GM21367 (cell line): ENCODE measurements at regions not wholly inside any gene's neighbourhood (a gene's known extent, or its start where the extent isn't known, plus 50 kb on each side); places are given as distances from the start of the nearest gene placed in this dataset.

Source experiments
- ATAC-seq: cut with Tn5 transposase; IDR thresholded peaks from one replicate; pipeline ENCODE4 v1.9.1; 2021; ENCODE audit not compliant: unreplicated experiment

DNA sequence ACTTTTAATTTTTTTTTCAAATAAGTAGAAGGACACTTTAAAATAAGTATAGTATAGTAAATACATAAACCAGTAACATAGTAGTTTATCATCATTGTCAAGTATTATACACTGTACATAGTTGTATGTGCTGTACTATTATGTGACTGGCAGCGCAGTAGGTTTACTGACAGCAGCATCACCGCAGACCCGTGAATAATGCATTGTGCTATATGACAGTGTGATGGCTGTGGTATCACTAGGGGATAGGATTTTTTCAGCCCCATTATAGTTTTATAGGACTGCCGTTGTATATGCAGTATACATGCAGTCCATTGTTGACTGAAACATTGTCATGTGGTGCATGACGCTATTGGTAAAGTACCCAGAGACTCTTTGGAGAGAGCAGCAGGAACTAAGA is 306.5 kb downstream of the SQOR start:
- no peak for ATAC-seq

DNA sequence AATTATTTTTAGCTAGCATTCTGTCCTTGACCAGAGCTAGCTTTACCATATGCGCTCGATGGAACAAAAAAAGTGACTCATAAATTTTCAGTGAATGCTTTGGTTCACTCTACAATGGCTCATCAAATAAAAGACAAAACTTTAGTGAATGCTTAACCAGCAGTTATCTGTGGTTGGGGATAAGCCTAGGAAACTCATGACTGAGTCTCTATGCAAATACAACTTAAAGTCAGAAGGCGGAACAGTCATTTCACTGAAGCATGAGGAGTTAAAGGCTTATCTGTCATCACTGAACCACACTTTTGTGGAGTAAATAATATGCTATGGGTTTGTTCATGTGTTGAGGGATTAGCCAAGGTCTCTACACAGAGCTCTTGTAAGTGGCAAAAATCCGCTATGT is 308.4 kb downstream of the SQOR start:
- ATAC-seq, result no peak

DNA sequence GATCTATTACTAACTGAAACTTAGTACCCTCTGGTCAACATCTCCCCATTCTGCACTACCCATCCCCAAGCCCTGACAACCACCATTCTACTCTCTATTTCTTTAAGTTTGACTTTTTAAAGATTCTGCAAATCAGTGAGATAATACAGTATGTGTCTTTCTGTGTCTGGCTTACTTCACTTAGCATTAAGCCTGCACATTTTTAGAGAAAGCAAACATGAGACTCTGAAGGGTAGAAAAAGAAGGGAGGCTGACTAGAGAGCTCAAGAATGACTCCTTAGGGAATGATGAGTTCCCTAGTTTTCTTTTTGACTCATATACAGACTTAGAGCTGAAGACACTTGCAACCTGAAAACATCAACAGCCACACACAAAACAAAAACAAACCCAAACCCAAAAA is 311.3 kb downstream of the SQOR start:
- no peak for ATAC-seq

DNA sequence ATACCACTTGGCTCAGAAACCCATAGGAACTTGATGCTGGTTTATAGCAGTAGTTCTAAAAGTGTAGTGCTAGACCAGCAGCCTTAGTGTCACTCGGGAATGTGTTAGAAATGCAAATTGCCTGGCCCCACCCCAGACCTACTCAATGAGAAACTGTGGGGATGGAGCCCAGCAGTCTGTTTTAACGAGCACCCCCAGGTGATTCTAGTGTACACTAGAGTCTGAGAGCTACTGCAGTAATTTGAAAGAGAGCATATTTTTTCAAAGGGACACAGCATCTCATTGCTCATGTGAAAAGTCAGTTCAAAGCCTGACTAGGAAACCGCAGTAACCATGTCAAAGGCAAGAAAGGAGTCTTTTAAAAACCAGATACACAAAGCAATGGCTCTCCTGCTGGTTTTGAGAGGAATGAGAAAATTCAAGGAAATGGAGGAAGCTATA is 313.4 kb downstream of the SQOR start:
- no peak for ATAC-seq

DNA sequence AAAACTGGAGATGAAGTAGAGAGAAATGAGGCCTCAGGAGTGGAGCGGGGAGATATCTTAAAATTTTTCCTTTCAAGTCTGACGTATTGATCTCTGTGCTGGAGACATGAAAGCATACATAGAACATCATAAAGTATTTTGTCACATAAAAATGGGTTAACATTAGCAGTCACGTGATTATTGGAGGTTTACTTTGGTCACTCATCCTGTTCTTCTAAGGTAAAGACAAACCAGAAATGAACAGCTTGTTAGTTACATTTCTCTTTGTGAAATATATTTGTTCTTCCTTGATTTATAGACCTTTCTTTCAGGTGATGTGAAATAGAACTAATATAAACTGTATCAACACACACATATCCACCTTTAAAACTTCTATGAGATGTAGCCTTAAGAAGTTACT is 324.1 kb downstream of the SQOR start:
- no peak for ATAC-seq

DNA sequence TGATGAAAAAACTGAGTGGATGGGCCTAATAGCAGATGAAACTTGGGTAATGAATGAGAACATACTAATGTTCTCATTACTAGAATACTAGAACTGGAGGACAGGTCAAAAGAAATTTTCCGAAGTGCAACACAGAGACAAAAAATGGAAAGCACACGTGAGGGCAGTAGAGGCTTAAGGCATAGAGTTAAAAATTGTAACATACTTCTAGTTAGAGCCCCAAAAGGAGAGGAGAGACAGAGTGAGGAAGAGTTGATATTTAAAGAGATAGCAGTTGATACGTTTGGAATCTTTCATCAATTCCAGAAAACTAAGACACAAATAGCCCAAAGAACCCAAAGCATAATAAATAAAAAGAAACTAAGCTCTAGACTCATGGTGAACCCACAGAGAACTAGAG is 327.9 kb downstream of the SQOR start:
- no peak for ATAC-seq

DNA sequence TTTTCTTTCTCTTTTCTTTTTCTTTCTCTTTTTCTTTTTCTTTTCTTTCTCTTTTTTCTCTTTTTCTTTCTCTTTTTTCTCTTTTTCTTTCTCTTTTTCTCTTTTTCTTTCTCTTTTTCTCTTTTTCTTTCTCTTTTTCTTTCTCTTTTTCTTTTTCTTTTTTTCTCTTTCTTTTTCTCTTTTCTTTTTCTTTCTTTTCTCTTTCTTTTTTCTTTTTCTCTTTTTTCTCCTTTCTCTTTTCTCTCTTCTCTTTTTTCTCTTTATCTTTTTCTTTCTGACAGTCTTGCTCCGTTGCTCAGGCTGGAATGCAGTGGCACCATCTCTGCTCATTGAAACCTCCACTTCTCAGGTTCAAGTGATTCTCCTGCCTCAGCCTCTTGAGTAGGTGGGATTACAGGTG is 335.7 kb downstream of the SQOR start:
- ATAC-seq, result no peak

DNA sequence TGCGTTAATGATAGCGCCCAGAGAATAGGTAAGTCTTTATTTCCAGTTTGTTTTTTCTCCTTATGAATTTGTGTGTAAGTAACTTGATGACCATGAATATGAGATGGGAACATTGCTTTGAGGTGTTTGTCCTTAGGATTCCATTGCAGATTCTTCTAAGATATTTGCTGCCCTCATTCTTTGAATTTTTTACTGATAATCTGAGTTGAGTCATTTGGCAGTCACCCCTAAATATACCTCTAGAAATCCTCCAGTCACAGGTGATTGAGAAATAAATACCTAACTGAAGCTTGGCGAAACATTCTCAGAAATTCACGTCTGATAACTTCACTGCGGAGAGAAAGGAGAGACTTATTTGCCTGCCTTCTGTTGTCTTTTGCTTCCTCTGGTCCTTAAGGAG is 345.5 kb downstream of the SQOR start:
- ATAC-seq, result no peak

DNA sequence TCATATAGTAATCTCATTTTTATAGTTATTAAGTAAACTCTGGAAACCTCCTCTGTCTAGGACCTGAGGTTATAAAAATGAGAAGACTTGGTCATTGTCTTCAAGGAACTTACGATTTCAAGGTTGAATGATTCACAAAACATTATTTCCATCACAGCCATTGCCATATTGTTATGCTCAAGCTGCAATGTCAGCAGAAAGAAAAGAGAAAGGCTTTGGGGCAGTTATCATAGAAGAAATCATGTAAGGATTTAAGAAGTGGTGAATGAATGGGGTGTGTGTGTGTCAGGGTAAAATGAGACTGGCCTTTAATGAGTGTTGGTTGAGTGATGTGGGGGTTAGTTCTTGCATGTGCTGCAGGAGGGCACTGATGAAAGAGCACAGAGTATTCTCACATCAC is 346.8 kb downstream of the SQOR start:
- ATAC-seq, result no peak

DNA sequence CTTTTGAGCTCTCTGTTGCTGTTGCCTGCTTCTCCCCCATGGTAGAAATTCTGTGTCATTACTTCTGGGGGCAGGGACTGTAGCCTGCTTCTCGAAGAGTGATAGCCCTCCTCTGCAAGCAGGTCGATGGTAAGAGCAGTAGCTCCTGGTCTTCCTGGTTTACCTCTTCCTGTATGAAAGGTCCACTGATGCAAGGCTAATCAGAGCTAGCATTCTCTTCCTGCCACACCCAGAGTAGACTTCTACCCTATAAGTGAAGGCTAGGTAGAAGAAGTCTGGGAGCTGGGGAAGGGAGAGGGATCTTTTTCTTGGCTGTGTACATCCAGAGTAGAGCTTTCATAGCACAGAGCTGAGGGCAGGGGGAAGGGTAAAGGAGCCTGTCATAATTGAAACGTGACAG is 357.0 kb downstream of the SQOR start:
- ATAC-seq, result no peak

DNA sequence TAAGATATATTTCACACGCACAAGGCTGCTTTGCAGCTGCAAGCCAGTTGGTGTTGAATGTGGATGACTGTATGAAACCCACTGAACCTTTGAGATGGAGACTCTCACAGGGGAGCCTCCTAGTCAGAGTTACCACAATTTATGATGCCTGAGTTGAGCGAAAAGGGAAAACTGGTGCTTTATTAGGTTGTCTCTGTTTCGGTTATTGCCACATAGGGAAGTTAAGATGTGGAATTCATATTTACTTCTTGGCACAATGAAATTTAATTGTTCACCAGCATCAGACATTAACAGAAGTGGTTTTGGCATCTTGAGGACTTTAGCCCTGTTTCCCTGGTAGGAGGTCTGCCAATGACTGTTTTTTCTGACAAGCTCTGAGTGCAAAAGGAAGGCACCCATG is 358.2 kb downstream of the SQOR start:
- ATAC-seq, result no peak

DNA sequence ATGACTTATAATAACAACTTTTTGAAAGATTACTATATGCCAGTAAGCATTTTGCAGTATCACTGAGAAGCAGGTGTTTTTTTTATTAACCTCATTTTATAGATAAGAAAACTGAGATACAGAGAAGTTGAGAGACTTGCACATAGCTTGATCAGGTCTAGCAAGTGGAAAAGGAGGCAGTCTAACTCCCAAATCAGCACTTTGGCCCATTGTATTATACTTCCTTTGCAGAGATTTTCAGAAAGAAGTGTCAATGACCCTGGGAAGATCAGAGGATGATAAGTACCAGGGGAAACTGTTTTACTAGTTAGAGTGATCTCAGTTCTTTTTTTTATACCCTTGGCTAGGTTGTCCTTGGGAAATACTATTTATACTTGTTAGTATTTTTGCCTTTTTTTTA is 358.7 kb downstream of the SQOR start:
- no peak for ATAC-seq

DNA sequence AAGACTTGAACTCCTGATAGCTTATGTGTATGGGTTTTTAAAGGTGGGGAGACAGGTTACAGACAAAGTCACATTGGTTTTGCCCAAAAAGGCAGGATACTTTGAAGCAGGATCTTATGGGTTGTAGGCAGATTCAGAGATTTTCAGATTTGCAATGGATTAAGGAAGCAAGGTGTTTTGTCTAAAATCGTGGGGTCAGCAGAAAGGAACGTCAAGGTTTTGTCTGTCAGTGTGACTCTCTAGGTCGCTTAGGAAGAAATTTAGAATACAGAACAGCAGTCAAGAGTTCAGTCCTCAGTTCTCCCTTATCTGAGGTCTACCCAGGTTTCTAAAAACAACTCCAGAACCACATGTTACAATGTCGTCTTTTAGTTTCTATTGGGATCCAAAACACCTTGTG is 361.0 kb downstream of the SQOR start:
- ATAC-seq, result no peak

DNA sequence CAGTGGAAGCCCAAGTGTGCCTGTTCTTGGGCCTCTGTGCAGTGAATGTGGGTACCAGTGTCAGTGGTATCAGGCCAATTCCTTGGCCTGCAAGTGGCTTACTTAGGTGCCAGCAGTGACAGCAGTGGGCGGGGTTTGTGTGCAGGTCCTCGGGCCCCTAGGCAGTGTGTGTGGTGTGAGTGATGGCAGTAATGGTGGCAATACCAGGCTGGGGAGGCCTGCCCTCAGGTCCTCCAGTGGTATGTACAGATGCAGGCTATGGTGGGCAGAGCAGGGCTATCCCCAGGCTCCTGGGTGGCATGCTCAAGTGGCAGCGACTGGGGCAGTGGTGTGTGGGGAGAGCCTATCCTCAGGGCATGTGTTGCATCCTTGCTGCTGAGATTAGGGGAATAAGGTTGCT is 379.7 kb downstream of the SQOR start:
- no peak for ATAC-seq

DNA sequence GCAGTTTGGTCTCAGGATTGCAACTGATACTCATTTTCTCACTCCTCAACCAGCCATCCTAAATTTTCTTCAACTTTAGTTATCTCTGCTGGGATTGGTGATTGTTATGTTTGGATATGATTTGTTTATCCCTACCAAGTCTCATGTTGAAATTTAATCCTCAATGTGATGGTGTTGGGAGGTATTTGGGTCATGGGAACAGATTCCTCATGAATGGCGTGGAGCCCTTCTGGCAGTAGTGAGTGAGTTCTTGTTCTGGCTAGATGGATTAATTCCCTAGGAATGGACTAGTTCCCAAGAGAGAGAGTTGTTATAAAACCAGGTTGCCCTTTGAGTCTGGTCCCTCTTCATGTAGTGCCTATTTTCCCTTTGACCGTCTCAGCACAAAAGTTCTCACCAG is 399.9 kb downstream of the SQOR start:
- no peak for ATAC-seq

DNA sequence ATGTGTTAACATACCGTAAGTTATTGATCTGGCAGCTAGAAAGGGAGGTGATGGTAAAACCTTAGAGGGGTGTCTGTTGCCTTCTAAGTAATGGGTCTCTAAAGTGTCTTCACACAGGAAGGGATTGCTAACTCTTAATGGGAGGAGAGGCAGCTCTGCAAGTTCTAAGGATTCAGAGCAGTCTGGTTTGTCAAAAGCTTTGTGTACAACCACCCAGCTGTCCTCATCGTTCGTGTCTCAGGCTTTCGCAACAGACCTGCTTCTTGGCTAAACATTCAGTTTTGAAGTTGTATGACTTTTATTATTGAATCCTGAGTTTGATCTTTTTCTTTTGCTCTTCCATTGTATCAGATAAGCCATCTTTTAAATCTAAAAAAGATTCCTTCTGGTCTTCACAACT is 404.9 kb downstream of the SQOR start:
- no peak for ATAC-seq

DNA sequence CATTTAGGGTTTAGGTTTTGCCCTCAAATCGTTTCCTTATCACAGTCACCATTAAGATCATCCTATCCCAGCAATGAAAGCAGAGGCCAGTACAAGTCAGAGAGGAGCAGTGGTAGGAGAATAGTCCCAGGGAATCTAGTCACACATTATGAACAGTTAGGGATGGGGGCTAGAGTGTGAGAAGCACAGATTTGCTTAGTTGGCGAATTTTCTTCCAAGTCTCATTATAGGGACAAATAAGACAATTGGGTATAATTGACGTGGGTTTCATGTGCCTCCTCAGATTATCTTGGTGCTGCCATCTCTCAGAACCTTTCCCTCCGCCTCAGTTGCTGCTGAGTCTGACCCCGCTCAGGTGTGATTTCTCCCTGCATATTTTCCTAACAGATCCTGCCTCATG is 407.1 kb downstream of the SQOR start:
- ATAC-seq, result no peak

DNA sequence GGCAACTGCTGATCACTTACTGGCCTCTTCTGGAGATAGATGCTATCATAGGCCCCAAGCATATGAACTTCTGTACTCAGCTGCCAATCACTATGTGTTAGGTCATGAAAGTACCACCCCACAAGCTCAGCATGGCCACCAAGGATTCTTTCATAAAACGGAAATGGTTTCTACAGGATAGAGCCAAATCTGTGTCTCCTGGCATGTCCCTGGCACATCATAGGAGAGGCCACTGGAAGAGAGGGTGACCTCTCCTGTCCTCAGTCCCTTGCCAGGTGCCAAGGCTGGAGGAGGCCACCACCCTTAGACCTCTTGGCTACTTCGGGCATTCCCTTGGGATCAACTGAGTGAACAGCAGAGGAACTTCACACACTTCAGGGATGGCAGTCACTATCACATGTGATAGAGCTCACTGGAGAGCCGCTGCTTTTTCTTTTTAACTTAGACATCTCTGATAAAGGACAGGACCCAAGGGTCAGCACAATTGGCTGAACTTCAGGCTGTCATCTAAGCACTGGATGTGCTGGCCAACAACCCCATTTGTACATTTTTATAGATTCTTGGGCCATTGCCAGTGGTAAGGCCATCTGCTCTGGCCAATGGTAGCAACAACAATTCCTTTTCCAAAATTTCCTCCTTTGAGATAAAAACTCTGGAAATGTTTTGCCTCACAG is 425.2 kb downstream of the SQOR start:
- ATAC-seq, result no peak

DNA sequence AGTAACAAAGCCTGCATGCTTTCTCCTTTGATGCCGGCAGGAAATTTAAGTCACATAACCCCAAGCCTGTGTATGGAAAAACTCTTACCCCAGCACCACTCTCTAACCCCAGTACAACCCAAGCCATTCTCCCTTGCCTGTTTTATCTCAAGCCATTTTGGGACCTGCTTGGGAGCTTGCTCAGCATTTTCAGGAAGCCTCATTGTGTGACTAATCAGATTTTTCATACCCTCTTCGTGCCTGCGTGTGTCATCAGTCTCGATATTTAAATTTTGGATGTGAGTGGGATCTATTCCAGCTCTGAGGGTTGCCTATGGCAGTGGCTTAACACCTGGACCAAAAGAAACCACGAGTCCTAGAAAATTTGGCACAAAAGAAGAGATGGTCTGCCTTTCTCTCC is 426.2 kb downstream of the SQOR start:
- no peak for ATAC-seq

DNA sequence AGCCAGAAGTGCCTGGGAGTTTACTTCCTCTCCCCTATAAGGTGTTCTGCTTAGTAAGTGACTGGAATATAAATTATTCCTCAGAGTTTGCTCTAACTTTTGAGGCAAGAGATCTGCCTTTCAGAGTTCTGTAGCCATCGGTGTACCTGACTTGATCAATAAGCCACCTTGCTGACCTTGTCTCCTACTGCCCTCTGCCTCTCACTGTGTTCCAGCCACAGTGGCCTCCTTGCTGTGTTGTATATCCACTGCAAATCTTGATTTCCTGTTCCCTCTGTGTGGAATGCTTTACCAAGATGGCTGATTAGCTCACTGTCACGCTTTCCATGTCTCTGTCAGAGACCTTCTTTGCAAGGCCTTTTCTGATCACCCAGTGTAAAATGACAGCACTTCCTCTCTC is 442.4 kb downstream of the SQOR start:
- ATAC-seq, result no peak

DNA sequence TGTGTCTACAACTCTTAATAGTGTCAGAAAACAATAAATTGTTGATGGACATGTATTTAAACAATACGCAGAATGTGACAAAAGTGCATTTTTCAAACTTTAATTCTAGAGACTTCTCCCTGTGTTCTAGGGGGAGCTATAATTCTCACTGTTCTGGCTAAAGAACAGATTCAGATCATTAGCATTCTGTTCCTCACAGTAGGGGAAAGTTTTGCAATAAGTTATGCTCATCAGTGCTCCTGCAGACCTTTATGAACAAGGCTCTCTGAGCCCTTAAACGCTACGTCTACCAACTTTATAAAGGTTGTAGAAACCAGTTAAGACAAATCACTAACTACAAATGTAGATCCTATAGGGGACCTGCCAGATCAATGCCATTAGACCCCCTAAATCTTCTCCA is 444.2 kb downstream of the SQOR start:
- no peak for ATAC-seq

DNA sequence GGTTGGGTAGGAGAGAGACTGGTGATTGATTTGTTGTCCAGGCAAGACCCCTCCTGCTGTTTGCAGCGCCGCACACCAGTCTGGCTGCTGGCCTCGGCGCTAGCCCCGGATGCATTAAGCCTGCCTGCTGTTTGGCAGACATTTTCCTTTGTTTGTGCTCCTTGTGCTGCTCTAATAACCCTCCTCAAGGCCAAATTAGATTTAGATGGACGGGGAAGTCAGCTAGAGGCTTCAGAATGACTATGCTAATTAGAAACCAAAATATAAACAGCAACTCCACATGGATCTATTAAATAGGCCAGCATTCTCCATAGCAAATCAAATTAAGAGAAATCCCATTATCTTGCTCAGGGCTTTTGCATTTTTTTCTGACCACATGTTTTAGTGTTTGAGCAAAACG is 445.2 kb downstream of the SQOR start:
- no peak for ATAC-seq
